Heart right ventricle (tissue), 16 donors: ENCODE measurements at regions not wholly inside any gene's neighbourhood (a gene's known extent, or its start where the extent isn't known, plus 50 kb on each side); places are given as distances from the start of the nearest gene placed in this dataset.

ENCODE experiments used
- ATAC-seq, 8 donors: fragments of 200-7000 bp; cut with Tn5 transposase; one replicate each; pipeline ENCODE4 v1.9.1; 2020; ENCODE audit warnings: mild to moderate bottlenecking in 8 of 8, moderate library complexity in 8 of 8, moderate number of reproducible peaks in 1 of 8
- DNase-seq, 2 donors: peaks; one replicate each; pipeline ENCODE4 v3.0.0-alpha.2; 2020
- H3K27ac ChIP-seq, 10 donors: fragments of 200-600 bp; sonication (generic) in 2 of 10; one replicate each; pipeline versions ENCODE4 v1.5.0 to v1.8.0; 2020 to 2022; ENCODE audit warnings: mild to moderate bottlenecking in 3 of 10
- H3K27me3 ChIP-seq, 7 donors: fragments of 200-600 bp; one replicate each; pipeline ENCODE4 v1.8.0; 2021 to 2022; ENCODE audit warnings: mild to moderate bottlenecking in 2 of 7
- H3K36me3 ChIP-seq, 9 donors: fragments of 200-600 bp; sonication (generic) in 1 of 9; one replicate each; pipeline versions ENCODE4 v1.5.0 to v1.8.0; 2020 to 2022; ENCODE audit warnings: mild to moderate bottlenecking in 2 of 9
- H3K4me1 ChIP-seq, 9 donors: fragments of 200-600 bp; sonication (generic) in 1 of 9; one replicate each; pipeline versions ENCODE4 v1.5.0 to v1.8.0; 2020 to 2022; ENCODE audit warnings: mild to moderate bottlenecking in 4 of 9
- H3K4me3 ChIP-seq, 10 donors: fragments of 200-600 bp; sonication (generic) in 2 of 10; one replicate each; pipeline versions ENCODE4 v1.5.0 to v1.8.0; 2020 to 2022; ENCODE audit warnings: mild to moderate bottlenecking in 7 of 10, moderate library complexity in 2 of 10
- H3K9me3 ChIP-seq, 11 donors: fragments of 200-600 bp in 10 of 11; sonication (generic) in 2 of 11; one replicate each; pipeline versions ENCODE4 v1.5.0 to v1.8.0; 2013 to 2022; ENCODE audit warnings: mild to moderate bottlenecking in 2 of 11, control low read depth in 1 of 11, moderate library complexity in 1 of 11
- CTCF ChIP-seq, 9 donors: fragments of 200-600 bp; sonication (generic) in 2 of 9; IDR thresholded peaks; one replicate each; pipeline versions ENCODE4 v1.5.0 to v1.8.0; 2021 to 2022; ENCODE audit warnings: antibody characterized with exemption in 9 of 9, mild to moderate bottlenecking in 5 of 9, moderate library complexity in 1 of 9
- WGBS, 2 donors: extraction: QIAGEN DNeasy Blood & Tissue Kit; methylation state at CpG; one replicate each; pipeline ENCODE4 v1.1.7; 2013; ENCODE audit warnings: inconsistent platforms in 1 of 2; 5-methylcytosine and 5-hydroxymethylcytosine counted together
- intact Hi-C, 10 donors: fragments of 100-400 bp; cut with DNase I; formaldehyde crosslinking; loops; one replicate each; pipeline versions ENCODE4 v1.11.1 to v1.14.2; 2022
- donor health status: Arrhythmogenic right ventricular cardiomyopathy.
- donor health status: ischemic (EF 13 %, LVEDD 7.1; RV severe dilation, severe dysfunction).
- donor health status: healthy with polysubstance abuse.
- donor health status: DM: no; HTN: yes; CAD: no.
- donor health status: DM: no; HTN: no; CAD: no.
- donor health status: ischemic (EF 25% LVEDD 6.9; RV normal size, moderate dysfunction).
- donor health status: ischemic (EF 25% LVEDD 5.7; RV mildly dilated, moderate dysfunction).
- donor health status: healthy.
- donor health status: DM: yes; HTN: yes; CAD: no.
- donor health status: Ischemic cardiomyopathy.
- donor health status: ischemic (EF 35%, LVEDD 5.7; RV mildly dilated, moderate dysfunction).
- donor health status: nonischemic (EF 11% LVEDD 7.7; RV severe dilation, severe dysfunction).
- donor health status: DM: yes; HTN: yes; CAD: no.
- donor health status: PGD.
- donor health status: ischemic (EF 29% LVEDD 5.4; RV normal size, mild dysfunction).
- donor health status: nonischemic (EF 23%, LVEDD 6.1; RV moderate dilation, normal function).

- H3K4me1 ChIP-seq = no peaks in the 10 kb centered on the region
- H3K27ac ChIP-seq = no peak overlapping the region
- H3K27me3 ChIP-seq = peaks cover 0 to 50% (median 32%) of the 10 kb centered on the region in 7 donors
- WGBS, 2 donors = 77 to 78% methylated on average over 12 of the region's 12 CpGs
- ATAC-seq (no peak), DNase-seq (no peak)
- intact Hi-C loops = no loop called here
- H3K36me3 ChIP-seq = no peaks in the 10 kb centered on the region
- no peak for TF ChIP-seq CTCF (IDR thresholded peaks at IDR 0.05)
- H3K9me3 ChIP-seq = peaks cover 0 to 14% (median 0%) of the 10 kb centered on the region in 11 donors
- no peak overlapping the region for H3K4me3 ChIP-seq
Observed at GRCh38 chr19:32257326-32258073, 87.9 kb upstream of the ZNF507 start.

- H3K36me3 ChIP-seq = no peaks in the 10 kb centered on the region
- 79 to 82% methylated on average over 2 of the region's 2 CpGs for WGBS, 2 donors
- no peaks in the 10 kb centered on the region for H3K4me1 ChIP-seq
- H3K9me3 ChIP-seq = peaks cover 0 to 14% (median 0%) of the 10 kb centered on the region in 11 donors
- DNase-seq (no peak), ATAC-seq (no peak)
- TF ChIP-seq CTCF (IDR thresholded peaks at IDR 0.05) = no peak
- H3K27me3 ChIP-seq = peaks cover 0 to 47% (median 32%) of the 10 kb centered on the region in 7 donors
- no peak overlapping the region for H3K27ac ChIP-seq
- no peak overlapping the region for H3K4me3 ChIP-seq
- intact Hi-C loops = no loop called here
Observed at GRCh38 chr19:32258167-32258566, 87.2 kb upstream of the ZNF507 start.

- H3K4me3 ChIP-seq = no peak overlapping the region
- no peak for DNase-seq
- no peak for ATAC-seq
- 78 to 84% methylated on average over 7 of the region's 7 CpGs for WGBS, 2 donors
- intact Hi-C loops = no loop called here
- peaks cover 0 to 11% (median 0%) of the 10 kb centered on the region in 11 donors for H3K9me3 ChIP-seq
- H3K27ac ChIP-seq = no peak overlapping the region
- H3K27me3 ChIP-seq = peaks cover 0 to 23% (median 5%) of the 10 kb centered on the region in 7 donors
- TF ChIP-seq CTCF (IDR thresholded peaks at IDR 0.05) = no peak
- no peaks in the 10 kb centered on the region for H3K4me1 ChIP-seq
- no peaks in the 10 kb centered on the region for H3K36me3 ChIP-seq
Observed at GRCh38 chr19:32264568-32264967, 80.8 kb upstream of the ZNF507 start.

GRCh38 chr19:32265995-32266394 lies 79.4 kb upstream of the ZNF507 start:
- ATAC-seq = no peak
- WGBS, 2 donors = 18 to 26% methylated on average over 5 of the region's 5 CpGs
- no peaks in the 10 kb centered on the region for H3K9me3 ChIP-seq
- H3K36me3 ChIP-seq = no peaks in the 10 kb centered on the region
- no peak overlapping the region for H3K27ac ChIP-seq
- intact Hi-C loops = no loop called here
- no peak for TF ChIP-seq CTCF (IDR thresholded peaks at IDR 0.05)
- no peaks in the 10 kb centered on the region for H3K4me1 ChIP-seq
- H3K27me3 ChIP-seq = peaks cover 0 to 27% (median 5%) of the 10 kb centered on the region in 7 donors
- H3K4me3 ChIP-seq = no peak overlapping the region
- DNase-seq = no peak
